ENCODE measurements at regions not wholly inside any gene's neighbourhood (a gene's known extent, or its start where the extent isn't known, plus 50 kb on each side); places are given as distances from the start of the nearest gene placed in this dataset.

DNA sequence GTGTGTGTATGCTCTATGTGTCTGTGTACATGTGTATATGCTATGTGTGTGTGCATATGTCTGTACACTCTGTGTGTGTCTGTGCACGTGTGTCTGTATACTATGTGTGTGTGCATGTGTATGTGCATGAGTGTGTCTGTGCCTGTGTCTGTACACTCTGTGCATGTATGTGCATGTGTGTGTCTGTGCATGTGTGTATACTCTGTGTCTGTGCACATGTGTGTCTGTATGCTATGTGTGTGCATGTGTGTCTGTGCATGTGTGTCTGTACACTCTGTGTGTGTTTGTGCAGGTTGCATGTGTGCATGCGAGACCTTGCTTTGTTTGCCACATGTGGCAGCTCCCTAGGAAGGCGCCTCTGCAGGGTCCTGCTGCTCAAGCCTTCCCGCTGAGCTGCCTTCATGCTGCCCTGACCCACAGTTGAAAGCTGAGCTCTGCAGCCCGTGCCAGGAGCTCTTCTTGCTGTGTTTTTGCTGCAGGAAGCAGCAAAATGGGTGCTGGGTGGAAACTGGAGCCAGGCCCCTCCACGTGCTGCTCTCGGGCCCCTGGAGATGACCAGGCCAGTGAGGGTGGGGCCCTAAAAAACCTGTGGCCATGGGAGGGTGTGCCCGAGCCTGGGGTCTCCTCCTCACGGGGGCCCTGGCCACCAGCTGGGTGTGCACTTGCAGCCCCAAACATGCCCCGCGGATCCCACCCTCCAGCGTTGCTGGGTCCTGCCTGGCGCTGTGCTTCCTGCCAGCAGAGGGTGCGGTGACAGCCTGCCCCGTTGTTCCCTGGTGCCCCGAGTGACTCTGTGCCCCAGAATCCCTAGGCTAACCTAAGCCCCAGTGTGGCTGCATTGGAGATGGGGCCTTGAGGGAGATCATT, 109.1 kb downstream of the DACT2 start:
- DNase-seq: no peak

DNA sequence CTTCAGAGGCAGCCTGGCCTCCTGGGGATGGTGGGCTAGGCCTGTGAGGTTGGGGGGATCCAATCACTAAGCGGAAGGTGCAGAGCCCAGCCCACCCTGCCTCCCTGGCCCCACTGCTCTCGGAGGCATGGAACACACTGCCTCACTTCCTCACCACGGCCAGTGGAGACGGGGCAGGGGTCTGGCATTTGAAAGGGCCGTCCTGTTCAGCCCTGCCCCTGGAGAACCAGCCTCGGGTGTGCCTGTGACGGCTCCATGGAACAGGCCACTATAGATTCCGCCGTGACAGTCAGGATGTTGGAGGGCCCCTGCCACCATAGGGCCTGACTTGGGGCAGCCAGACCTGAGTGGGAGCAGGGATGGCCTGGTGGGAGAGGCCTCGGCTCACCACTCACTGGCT, 110.2 kb downstream of the DACT2 start:
- DNase-seq: no peak

DNA sequence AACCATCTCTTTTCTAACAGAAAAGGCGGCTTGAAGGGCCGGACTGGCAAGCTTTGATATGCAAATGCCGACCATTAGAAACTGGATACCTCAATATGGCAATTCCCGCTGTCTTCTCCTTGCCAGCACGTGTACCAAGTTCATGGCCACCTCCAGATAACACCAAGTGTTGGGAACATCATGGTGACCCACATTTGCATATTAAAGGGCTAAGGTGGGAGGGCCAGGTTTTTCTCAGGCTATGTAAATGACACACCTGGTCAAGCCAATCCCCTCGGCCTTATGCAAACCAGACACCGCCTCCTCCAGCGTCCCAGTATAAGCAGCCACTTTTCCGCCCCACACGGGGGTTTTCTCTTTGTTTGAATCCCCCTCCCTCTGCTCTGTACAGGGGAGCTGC, 110.7 kb downstream of the DACT2 start:
- DNase-seq: no peak

DNA sequence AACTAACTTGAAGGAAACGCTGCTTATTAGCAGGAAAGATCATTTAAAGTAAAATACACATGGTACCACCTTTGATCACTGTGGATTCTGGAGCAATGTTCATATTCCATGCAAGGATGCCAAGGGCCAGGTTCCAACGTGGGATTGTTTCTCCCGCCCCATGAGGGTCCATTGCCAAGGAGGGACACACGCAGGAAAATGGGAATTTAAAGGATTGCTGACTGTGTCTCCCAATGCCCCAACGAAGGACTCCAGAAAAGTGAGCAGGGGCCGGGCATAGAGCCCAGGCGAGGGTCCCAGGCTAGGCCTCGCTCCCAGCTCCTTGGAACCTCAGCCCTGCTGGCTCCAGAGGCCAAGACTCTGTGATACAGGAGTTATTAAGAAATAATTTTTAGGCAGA, 111.2 kb downstream of the DACT2 start:
- DNase-seq: no peak

DNA sequence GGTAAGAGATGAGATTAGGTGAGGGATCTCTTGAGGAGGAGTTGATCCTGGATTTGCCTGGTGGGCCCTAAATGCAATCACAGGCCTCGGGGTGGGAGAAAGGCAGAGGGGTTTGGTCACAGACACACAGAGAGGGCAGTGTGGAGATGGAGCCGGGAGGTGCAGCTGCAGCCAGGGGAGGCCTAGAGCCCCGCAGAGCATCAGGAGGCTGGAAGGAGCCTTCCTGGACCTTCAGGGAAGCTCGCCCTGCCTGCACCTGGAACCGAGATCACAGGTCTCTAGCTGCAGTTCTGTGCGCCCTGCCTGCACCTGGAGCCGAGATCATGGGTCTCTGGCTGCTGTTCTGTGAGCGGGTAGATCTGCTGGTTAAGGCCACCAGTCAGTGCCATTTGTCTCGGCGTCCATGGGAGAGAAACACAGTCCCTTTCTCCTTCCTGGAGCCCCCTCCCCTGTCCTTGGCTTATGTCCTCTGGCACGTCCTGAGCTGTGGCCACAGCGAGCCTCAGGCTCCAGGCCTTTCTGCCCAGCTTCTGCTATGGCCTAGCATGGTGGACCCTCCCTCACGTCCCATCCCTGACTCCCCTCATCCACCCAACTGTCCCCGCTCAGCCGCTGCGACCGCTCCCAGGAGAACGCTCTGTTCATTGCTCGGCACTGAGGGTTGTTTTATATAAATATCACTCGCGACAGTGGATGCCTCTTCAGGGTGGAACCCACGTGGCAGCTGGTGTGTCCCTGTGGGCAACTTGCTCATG, 112.0 kb downstream of the DACT2 start:
- no peak for DNase-seq

DNA sequence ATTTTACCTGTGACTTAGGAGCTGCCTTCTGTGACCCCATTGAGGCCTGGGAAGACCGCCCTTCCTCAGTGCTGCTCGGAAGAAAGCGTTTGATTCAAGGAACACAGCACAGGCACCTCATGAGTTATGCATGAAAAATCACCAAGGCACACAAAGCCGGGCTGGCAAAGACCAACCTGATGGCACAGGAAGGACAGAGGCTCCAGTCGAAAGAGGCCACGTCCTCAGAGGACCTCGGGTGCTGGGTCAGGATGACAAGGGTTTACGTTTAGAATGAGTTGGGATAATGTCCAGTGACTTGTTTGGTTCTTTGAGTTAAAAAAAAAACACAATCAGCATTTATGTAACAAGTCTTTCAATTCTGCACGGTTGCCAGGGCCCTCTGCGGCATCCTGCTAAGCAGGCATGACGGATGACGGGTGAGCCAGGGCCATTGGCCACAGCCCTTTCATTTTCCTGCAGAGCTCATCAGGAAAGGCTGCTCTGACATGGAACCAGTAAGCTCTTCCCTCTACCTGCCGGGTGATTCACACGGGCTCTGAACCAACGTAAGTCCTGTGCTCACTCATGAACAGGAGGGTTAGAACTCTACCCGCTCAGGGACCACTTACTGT, 112.8 kb downstream of the DACT2 start:
- DNase-seq: no peak

DNA sequence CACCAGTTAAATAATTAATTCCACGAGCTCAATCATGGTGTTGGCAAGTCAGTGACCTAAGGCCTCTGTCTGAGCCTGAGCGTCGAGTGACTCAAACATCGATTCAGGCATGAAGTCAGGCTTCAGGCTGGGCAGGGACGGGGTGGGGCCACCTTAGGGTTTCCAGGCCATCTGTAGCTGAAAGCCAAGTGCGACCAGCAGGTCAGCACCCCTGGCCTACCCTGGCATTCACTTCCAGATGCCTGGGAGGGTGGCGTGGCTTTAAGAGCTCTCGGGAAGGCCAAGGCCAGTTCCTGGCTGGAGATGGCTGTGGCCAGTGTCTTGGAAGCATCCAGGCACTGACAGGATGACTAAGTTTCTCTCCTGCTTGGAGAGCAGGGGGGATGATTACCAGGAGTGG, 113.4 kb downstream of the DACT2 start:
- DNase-seq: no peak

DNA sequence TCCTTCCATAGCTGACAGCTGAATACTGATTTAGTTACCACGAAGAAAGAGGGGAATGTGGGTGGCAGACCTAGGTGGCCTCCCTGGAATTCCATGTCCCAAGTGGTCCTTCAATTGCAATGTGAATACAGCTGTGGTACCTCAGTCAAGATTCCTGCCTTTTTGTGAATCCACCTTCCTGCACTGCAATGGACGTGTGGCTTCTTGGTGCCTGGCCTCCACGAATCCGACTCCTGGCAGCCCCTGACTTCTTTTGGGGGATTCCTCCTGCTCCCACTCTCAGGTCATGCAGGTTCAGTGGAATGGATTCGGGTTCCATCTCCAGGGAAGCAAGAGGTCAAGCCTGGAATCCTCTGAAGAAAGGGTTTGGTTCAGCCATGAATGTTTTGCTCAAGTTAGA, 117.8 kb downstream of the DACT2 start:
- DNase-seq: no peak

DNA sequence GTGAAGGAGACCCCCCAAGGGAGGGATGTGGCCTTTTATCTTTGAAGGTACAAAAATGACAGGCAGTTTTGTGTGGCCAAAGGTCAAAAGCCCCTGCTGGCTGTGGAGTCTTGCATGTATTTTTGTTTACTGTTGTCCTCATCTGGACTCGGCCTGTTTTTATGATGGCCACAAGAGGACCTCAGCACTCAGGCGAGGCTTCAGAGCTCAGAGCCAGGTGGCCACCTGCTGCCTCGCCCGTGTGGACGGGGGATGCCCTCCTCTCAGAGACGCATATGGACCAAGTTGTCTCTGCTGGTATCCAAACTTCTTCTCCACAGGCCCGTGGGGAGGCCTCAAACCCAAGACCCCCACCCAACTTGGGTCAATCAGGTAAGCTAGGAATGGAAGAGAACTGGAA, 118.2 kb downstream of the DACT2 start:
- DNase-seq: no peak

DNA sequence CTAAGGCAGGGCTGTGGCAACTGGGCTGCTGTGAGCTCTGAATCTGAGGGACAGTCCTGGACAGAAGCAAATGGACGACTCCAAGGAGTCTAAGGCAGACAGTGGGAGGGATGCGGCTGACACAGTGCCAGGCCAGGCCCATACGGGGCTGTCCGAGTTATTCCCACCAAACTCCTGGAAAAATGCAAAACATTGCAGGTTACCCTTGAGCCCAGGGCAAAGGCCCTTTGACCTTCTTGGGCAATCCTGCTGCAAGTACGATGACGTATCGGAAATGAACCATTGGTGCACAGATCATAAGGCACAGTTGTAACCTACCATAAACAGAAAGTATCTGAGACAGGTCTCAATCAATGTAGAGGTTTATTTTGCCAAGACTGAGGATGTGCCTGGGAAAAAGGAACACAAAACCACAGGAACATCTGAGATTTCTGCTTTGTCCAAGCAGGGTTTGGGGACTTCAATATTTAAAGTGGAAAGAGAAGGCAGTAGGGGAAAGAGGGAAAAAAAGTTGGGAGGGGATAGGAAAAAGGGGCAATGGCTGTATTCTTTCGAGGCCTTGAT, 118.9 kb downstream of the DACT2 start:
- no peak for DNase-seq

DNA sequence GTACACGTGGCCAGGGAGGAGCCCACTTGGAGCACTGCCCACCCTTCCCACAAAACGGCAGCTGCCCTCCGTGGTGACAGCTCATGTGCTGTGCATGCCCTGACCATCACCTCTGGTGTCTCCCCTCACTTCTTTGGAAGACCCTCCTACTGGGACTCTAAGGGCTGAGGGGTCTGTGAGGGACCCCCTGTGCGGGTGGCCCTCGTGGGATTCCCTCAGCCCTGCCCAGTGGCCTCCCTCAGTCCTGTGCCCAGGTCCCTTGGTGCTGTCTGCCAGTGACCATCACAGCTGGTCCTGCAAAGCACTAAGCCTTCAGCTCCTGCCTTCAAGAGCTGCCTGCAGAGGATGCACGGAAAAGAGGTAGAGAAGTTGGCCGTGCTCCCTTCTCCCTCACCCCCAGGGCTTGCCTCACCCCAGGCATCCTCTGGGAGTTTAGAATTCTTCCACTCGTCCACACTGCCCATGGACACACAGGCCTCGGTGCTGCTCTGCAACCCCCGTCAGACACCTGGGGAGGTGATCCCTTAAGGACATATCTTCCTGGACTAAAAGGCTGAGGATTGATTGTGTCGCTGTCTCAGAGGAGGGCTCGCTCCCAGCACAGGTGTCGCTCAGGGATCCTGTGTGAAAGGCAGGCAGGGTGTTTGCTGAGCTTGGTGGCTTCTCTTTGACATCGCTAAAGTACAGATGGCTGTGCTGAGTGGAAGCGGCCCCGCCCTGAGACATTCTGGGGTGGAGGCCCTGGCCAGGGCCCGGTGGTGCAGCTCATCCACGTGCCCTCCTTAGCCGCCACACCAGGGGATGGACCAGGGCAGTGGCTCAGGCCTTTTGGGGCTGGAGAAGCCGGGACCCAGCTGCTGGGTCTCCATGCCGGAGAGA, 119.5 kb upstream of the FRMD1 start:
- DNase-seq: peak; percentile 28

DNA sequence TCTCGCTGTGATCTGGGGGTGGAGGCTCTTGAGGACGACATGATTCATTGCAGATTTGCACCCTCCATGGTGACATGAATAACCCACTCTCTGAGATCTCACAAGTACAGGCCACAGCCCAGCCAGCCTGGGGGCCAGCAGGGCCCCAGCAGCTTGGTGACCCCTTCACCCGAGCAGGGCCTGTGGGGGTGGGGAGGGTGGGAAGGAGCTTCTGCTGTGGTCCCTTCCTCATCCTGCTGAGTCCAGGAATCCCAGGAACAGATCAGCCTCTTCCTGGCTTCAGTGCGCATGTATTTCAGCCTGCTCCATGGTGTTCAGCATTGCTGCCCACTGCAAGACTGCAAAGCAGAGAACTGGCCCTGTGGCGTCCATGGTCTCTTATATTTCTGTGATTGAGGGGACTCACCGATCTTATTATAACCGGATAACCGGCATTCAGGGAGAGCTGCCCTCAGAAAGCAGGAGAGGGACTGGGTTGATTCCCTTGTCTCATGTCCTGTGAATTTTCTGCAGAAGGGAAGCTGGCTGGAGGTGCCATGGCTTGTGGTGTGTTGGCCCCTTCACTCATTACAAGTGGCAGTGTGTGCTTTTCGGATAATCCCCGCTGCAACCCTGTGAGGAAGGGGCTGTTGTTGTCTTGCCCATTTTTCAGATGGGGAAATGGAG, 118.8 kb upstream of the FRMD1 start:
- peak; percentile 12 for DNase-seq

DNA sequence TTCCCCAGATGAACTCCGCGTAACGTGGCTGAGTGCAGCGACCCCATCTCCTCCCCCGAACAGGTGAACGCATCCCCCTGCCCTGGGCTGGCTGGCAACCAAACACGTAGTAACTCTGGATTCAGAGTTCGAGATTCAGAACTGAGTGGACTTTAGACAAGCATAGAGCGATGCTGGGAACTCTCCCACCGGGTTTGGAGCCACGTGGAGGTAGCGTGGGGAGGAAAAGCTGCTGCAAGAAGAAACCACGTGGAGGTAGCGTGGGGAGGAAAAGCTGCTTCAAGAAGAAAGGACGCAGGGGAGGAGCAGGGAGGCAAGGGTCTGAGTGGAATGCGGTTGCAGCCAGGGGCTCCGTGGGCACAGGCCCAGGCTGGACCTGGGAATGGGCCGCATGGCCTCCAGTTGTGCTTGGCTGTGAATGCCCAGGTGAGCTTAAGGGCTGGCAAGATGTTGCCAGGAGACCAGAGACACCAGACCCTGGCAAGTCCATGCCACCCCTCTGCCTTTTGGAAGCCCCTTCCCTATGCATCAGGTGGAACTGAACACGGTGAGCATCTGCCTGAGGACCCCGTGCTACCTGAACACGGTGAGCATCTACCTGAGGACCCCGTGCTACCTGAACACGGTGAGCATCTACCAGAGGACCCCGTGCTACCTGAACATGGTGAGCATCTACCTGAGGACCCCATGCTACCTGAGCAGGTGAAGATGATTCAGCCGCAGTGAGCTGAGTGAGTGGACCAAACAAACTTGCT, 118.0 kb upstream of the FRMD1 start:
- DNase-seq: peak; percentile 29

DNA sequence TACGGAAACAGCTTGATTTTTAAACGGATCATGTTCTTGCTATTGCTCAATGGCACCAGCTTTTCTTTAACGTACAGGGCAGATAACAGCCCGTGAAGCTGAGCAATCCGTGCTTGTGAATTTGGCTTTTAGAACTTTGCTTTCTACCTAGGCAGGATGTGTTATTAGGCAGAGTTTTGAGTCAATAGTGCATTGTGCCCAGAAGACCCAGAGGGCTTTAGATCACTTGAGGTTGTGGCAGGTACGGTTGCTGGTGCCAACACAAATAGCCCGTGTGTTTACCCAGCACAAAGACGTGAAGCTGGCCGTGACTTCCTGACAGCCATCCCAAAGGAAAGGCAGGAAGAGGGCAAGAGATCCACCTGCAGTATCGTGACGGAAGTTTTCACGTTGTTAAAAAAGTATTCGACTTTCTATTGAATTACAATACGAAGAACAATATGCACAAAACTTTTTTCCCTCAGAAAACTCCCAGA, 117.4 kb upstream of the FRMD1 start:
- no peak for DNase-seq

DNA sequence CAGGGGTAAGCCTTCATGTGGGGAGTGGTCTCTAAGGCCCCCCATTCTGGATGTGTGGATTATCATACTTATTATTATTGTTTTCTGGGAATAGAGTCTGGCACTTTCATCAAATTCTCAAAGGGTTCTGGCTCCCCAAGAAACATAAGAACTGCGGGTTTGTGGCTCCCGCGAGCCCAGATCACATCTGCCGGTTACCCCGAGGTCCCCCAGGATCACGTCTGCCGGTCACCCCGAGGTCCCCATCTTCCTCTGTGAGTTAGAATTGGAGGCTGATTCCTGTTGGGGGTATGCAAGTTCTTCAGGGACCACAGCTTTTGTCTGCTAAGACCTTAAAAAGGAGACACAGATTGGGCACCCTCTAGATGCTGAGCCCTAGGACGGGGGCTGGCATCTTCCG, 116.7 kb upstream of the FRMD1 start:
- DNase-seq: peak; percentile 20

DNA sequence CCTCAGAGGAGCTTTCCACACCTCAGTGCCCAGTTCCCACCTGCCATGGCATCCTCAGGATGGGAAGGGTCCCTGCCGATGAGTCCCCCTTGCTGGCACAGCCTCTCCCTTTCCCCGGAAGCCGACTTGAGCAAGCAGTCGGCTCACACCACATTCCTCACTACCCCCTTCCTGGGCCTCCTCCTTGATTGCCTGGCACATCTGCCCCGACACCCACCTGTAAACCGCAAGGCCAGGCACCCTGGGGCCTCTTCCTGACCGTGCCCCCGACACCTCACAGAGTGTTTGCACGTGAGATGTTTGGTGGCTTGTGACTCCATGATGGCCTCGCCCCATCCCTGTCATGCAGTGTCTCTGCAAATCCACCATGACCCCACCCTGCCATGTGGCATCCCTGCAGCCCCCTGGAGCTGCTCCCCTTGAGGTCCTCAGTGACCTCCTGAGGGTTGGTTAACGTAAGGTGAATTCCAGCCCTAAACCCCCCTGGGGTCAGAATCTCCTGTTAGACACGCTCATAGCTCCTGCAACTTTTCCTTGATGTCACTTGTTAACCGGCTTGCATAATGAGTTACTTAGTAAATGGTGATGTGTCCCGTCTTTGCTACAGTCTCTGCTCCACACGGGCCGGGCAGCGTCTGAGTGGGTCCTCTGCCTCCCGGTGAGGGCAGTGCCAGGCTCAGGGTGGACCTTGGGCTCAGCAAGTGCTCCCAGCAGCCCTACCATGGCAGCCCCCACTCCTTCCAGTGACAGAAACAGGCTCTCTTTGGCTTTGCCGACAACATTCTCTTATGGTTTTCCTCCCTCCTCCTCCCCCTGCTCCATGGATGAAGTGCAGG, 115.9 kb upstream of the FRMD1 start:
- peak; percentile 38 for DNase-seq

DNA sequence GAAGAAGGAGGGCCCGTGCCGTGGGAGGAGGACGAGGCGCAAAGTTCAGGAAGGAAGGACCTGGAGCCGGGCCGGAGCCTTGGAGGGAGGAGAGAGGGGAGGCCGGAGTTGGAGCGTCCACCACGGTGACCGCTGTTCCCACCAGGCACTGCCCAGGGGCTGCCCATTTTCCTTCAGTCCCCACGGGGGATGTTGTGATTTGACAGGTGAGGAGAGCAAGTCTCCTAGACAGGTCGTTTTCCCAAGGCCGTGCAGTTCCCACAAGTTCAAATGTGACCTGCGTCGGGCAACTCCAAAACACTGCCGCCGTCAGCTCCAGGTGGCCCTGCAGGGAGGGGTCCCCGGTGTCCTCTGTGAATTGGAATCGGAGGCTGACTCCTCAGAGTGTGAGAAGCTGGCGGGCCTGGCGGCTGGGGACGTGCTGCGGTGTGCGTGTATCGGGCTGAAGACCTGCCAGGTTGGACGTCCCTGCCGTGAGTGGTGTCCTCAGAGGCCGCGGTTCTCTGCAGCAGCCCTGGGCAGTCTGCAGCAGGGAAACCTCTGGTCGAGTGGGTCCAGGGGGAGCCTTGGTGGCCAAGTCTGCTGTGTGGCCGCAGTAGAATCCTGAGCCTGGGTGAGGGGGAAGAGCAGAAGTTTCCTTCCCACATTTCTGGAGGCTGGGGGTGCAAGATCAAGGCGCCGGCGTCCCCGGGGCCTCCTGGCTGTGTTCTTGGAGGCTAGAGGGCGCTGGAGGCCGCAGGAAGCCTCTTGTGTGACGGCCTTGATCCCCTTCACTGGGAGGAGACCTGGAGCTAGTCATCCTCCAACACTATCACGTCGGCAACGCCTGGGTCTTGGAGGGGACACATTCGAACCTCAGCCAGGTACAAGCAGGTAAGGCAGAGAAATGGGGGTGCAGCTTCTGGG, 115.1 kb upstream of the FRMD1 start:
- DNase-seq: peak; percentile 30

DNA sequence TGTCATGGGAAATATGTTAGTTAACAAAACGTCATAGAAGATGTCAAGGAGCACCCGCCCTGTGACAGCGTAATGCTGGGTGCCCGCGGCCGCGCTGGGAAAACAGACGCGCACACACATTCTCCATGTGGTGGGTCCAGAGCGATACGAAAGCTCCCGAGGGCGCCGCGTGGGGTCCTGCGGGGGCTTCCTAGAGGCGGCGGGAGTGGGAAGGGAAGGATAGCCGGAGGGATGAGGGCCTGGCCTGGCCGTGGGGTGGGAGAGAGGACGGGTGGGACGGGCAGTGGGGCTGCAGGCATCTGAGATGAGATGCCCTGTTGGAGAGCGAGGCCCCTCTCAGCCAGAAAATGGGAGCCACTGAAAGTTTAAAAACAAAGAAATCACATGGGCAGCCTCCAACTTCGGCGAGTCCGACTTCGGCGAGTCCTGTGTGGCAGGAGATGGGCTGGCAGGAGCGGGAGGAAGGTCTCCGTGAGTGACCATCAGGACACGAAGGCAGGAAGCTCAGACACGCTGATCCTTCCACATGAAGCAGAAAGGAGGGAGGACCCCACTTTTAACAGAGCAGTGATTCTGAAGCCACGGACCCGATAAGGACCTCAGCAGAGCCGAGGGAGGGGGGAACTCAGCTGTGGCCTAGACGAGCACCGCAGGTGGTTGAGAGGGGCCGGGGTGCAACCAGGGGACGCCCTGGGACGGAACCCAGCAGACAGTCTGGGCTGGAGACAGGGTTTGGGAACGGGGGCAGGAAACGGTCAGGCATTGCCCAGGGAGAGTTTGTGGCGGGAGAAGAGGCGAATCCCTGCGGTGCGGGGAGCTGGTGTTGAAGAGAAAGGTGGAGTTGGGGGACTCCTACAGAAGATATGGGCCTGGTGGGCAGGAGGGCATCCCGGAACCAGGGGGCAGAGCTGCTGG, 114.1 kb upstream of the FRMD1 start:
- DNase-seq: peak; percentile 30

Data from right forelimb (tissue), 1 donor.